Heart right ventricle (tissue), 16 donors: ENCODE measurements at regions not wholly inside any gene's neighbourhood (a gene's known extent, or its start where the extent isn't known, plus 50 kb on each side); places are given as distances from the start of the nearest gene placed in this dataset.

Source experiments
- ATAC-seq, 8 donors: fragments of 200-7000 bp; cut with Tn5 transposase; one replicate each; pipeline ENCODE4 v1.9.1; 2020; ENCODE audit warnings: mild to moderate bottlenecking in 8 of 8, moderate library complexity in 8 of 8, moderate number of reproducible peaks in 1 of 8
- DNase-seq, 2 donors: peaks; one replicate each; pipeline ENCODE4 v3.0.0-alpha.2; 2020
- H3K27ac ChIP-seq, 10 donors: fragments of 200-600 bp; sonication (generic) in 2 of 10; one replicate each; pipeline versions ENCODE4 v1.5.0 to v1.8.0; 2020 to 2022; ENCODE audit warnings: mild to moderate bottlenecking in 3 of 10
- H3K27me3 ChIP-seq, 7 donors: fragments of 200-600 bp; one replicate each; pipeline ENCODE4 v1.8.0; 2021 to 2022; ENCODE audit warnings: mild to moderate bottlenecking in 2 of 7
- H3K36me3 ChIP-seq, 9 donors: fragments of 200-600 bp; sonication (generic) in 1 of 9; one replicate each; pipeline versions ENCODE4 v1.5.0 to v1.8.0; 2020 to 2022; ENCODE audit warnings: mild to moderate bottlenecking in 2 of 9
- H3K4me1 ChIP-seq, 9 donors: fragments of 200-600 bp; sonication (generic) in 1 of 9; one replicate each; pipeline versions ENCODE4 v1.5.0 to v1.8.0; 2020 to 2022; ENCODE audit warnings: mild to moderate bottlenecking in 4 of 9
- H3K4me3 ChIP-seq, 10 donors: fragments of 200-600 bp; sonication (generic) in 2 of 10; one replicate each; pipeline versions ENCODE4 v1.5.0 to v1.8.0; 2020 to 2022; ENCODE audit warnings: mild to moderate bottlenecking in 7 of 10, moderate library complexity in 2 of 10
- H3K9me3 ChIP-seq, 11 donors: fragments of 200-600 bp in 10 of 11; sonication (generic) in 2 of 11; one replicate each; pipeline versions ENCODE4 v1.5.0 to v1.8.0; 2013 to 2022; ENCODE audit warnings: mild to moderate bottlenecking in 2 of 11, control low read depth in 1 of 11, moderate library complexity in 1 of 11
- WGBS, 2 donors: extraction: QIAGEN DNeasy Blood & Tissue Kit; methylation state at CpG; one replicate each; pipeline ENCODE4 v1.1.7; 2013; ENCODE audit warnings: inconsistent platforms in 1 of 2; 5-methylcytosine and 5-hydroxymethylcytosine counted together
- intact Hi-C, 10 donors: fragments of 100-400 bp; cut with DNase I; formaldehyde crosslinking; loops; one replicate each; pipeline versions ENCODE4 v1.11.1 to v1.14.2; 2022
- TF ChIP-seq, protein P1 (sequence below), 9 donors: fragments of 200-600 bp; sonication (generic) in 2 of 9; IDR thresholded peaks; one replicate each; pipeline versions ENCODE4 v1.5.0 to v1.8.0; 2021 to 2022; ENCODE audit warnings: antibody characterized with exemption in 9 of 9, mild to moderate bottlenecking in 5 of 9, moderate library complexity in 1 of 9
- donor health status: Arrhythmogenic right ventricular cardiomyopathy.
- donor health status: ischemic (EF 13 %, LVEDD 7.1; RV severe dilation, severe dysfunction).
- donor health status: healthy with polysubstance abuse.
- donor health status: DM: no; HTN: yes; CAD: no.
- donor health status: DM: no; HTN: no; CAD: no.
- donor health status: ischemic (EF 25% LVEDD 6.9; RV normal size, moderate dysfunction).
- donor health status: ischemic (EF 25% LVEDD 5.7; RV mildly dilated, moderate dysfunction).
- donor health status: healthy.
- donor health status: DM: yes; HTN: yes; CAD: no.
- donor health status: Ischemic cardiomyopathy.
- donor health status: ischemic (EF 35%, LVEDD 5.7; RV mildly dilated, moderate dysfunction).
- donor health status: nonischemic (EF 11% LVEDD 7.7; RV severe dilation, severe dysfunction).
- donor health status: DM: yes; HTN: yes; CAD: no.
- donor health status: PGD.
- donor health status: ischemic (EF 29% LVEDD 5.4; RV normal size, mild dysfunction).
- donor health status: nonischemic (EF 23%, LVEDD 6.1; RV moderate dilation, normal function).

DNA sequence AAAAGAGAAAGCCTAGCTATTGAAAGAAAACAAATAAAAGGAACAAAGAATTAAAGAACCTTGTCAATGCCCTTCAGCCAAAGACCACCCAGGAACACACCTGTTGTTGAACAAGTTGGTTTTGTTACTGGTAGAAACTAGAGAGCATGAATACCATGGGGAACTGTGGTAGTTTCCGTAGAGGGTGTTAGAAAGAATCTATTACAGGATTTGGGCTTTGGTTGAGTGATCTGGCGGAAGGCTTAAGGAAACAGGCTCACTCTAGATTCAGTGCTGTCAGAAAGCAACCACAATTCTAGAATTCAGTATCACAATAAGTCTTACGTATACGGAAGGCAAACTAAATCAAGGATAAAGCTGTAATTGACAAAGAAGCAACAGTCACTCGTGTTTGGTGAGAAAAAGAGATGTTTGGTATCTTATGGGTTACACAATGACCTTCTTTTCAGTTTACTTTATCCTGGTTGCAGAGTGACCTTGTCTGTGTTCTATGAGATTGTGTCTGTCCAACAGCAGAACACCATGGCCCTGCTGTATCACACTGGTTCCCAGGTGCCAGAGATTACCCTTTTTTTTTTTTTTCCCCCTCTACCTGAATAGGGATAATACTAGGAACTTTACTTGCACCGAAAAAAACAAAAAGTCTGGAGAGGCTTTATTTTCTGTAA, 265.9 kb downstream of the SHQ1 start:
- DNase-seq (no peak), ATAC-seq (peak in 1 of 8 donors; percentile 86)
- H3K9me3 ChIP-seq = no peaks in the 10 kb centered on the region
- no peaks in the 10 kb centered on the region for H3K27me3 ChIP-seq
- H3K27ac ChIP-seq = no peak overlapping the region
- no peaks in the 10 kb centered on the region for H3K4me1 ChIP-seq
- 78 to 82% methylated on average over 6 of the region's 6 CpGs for WGBS, 2 donors
- no peak overlapping the region for H3K4me3 ChIP-seq
- TF ChIP-seq, protein P1, sequence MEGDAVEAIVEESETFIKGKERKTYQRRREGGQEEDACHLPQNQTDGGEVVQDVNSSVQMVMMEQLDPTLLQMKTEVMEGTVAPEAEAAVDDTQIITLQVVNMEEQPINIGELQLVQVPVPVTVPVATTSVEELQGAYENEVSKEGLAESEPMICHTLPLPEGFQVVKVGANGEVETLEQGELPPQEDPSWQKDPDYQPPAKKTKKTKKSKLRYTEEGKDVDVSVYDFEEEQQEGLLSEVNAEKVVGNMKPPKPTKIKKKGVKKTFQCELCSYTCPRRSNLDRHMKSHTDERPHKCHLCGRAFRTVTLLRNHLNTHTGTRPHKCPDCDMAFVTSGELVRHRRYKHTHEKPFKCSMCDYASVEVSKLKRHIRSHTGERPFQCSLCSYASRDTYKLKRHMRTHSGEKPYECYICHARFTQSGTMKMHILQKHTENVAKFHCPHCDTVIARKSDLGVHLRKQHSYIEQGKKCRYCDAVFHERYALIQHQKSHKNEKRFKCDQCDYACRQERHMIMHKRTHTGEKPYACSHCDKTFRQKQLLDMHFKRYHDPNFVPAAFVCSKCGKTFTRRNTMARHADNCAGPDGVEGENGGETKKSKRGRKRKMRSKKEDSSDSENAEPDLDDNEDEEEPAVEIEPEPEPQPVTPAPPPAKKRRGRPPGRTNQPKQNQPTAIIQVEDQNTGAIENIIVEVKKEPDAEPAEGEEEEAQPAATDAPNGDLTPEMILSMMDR (IDR thresholded peaks at IDR 0.05) = no peak
- intact Hi-C loops = no loop called here
- H3K36me3 ChIP-seq = no peaks in the 10 kb centered on the region

DNA sequence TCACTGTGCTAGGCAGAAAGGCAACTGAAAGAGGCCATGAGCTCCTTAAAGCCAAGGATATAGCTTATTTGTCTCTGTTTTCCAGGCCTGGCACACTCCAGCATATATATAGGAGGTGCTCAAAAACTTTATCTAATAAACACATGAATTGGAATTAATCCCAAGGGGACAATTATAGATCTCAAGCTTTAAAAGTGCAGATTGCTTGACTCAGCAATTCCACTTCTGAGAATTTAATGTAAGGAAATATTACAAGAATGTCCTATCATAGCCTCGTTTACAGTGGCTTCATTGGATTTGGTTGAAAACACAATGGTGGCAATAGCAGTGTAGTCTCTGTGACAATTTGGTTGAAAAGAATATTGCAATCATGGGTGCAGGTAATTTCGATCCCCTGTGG, 267.3 kb downstream of the SHQ1 start:
- intact Hi-C loops = no loop called here
- H3K36me3 ChIP-seq = no peaks in the 10 kb centered on the region
- no peak for ATAC-seq

DNA sequence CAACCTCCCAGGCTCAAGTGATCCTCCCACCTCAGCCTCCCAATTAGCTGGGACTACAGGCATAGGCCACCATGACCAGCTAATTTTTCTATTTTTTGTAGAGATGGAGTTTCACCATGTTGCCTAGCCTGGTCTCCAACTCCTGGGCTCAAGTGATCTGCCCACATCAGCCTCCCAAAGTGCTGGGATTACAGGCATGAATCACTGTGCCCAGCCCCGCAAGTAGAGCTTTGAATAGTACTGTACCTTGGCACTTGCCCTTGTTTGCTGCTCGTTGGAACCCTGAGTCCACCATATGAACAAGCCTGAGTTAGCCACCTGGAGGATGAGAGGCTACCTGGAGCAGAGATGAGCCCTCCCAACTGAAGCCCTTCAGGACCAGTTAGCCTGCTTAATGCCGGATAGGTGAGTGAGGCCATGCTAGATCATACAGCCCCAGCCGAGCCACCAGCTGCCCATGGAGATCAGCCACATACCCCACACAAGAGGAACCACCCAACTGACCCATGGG, 267.9 kb downstream of the SHQ1 start:
- no peak overlapping the region for H3K27ac ChIP-seq
- no peak overlapping the region for H3K4me3 ChIP-seq
- no peak for DNase-seq
- intact Hi-C loops = no loop called here
- H3K36me3 ChIP-seq = no peaks in the 10 kb centered on the region
- H3K4me1 ChIP-seq = no peaks in the 10 kb centered on the region
- TF ChIP-seq, protein P1 (IDR thresholded peaks at IDR 0.05) = no peak
- 57 to 84% methylated on average over 4 of the region's 4 CpGs for WGBS, 2 donors
- no peak for ATAC-seq
- no peaks in the 10 kb centered on the region for H3K9me3 ChIP-seq
- no peaks in the 10 kb centered on the region for H3K27me3 ChIP-seq

More for the DNA sequence above, 267.3 kb downstream of the SHQ1 start:
- Histone ChIP-seq H3K27me3 (no peaks in the 10 kb centered on the region), H3K4me1 (no peaks in the 10 kb centered on the region), H3K4me3 (no peak overlapping the region), H3K9me3 (no peaks in the 10 kb centered on the region), H3K27ac (no peak overlapping the region)
- no peak for DNase-seq
- TF ChIP-seq, protein P1 (IDR thresholded peaks at IDR 0.05) = no peak
- 76 to 82% methylated on average over 2 of the region's 2 CpGs for WGBS, 2 donors

DNA sequence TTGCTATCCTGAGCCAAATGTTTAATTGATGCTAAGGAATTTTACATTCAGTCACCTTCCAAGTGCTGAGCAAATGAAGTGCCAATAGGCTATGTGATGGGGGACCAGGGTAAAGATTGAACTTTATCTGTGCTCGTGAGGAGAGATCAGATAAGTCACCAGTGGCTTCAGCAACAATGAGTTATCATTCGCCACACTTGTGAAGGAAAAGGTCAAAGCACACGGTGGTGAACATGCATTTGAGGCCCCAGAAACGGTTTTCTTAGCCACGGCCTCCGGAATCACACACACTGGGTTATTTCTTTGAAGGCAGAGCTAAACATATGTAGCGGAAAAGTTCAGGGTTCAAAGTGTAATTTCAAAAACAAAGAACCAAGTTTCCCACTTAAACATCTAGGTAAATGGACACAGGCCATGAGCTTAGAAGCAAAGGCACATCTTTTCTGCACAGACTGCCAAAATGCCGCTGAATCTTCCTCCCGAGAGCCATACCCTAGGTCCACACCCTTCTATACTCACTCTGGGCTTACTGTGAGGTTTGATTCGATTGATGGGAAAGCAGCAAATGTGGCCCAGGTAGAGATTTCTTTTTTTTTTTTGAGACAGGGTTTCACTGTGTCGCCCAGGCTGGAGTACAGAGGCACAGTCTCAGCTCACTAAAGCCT, 268.5 kb downstream of the SHQ1 start:
- DNase-seq (no peak), ATAC-seq (no peak)
- no peaks in the 10 kb centered on the region for H3K36me3 ChIP-seq
- H3K27ac ChIP-seq = no peak overlapping the region
- no peaks in the 10 kb centered on the region for H3K9me3 ChIP-seq
- H3K27me3 ChIP-seq = no peaks in the 10 kb centered on the region
- intact Hi-C loops = no loop called here
- H3K4me1 ChIP-seq = no peaks in the 10 kb centered on the region
- 91 to 92% methylated on average over 11 of the region's 11 CpGs for WGBS, 2 donors
- TF ChIP-seq, protein P1 (IDR thresholded peaks at IDR 0.05) = no peak
- no peak overlapping the region for H3K4me3 ChIP-seq
